ENCODE measurements at regions not wholly inside any gene's neighbourhood (a gene's known extent, or its start where the extent isn't known, plus 50 kb on each side); places are given as distances from the start of the nearest gene placed in this dataset.

DNA sequence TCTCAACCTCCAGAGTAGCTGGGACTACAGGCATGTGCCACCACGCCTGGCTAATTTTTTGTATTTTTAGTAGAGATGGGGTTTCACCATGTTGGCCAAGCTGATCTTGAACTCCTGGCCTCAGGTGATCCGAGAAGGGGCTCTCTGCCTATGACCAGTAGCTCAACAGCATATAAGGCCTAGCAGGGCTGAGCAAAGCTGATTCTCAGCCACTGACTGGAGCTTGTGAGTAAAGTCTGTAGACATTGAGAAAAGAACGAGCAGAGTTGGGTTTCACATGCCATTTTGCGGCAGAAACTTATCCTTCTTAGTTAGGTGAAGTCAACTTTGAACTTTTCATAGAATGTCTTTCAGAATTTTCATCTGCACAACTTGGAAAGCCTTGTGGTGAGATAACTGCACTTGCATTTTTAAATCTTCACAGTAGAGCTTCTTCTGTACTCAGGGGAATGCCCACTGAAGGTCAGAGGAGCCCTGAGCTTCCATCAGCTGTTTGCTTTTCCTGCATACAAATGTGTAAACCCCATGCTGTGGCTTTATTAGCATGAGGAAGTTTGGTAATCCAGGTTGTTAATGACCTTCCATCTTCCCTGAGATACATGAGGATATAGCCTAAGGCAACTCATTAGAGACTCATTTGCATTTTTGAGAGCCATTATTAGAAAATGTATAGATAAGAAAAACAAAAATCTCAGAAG lies 602.4 kb downstream of the METTL4 start:
- no peak for TF ChIP-seq POLR2A (IDR thresholded peaks at IDR 0.05)
- no peak for TF ChIP-seq CTCF (IDR thresholded peaks at IDR 0.05)
- no peak for TF ChIP-seq POLR2AphosphoS5 (IDR thresholded peaks at IDR 0.05)

Data from breast epithelium (tissue), 3 donors.